COR-L47 (cell line): ENCODE measurements at regions not wholly inside any gene's neighbourhood (a gene's known extent, or its start where the extent isn't known, plus 50 kb on each side); places are given as distances from the start of the nearest gene placed in this dataset.

Experiments
- DNase-seq: peaks from one replicate; lab custom pipeline; 2025; lab: John Stamatoyannopoulos, UW

GRCh38 chr3:80215191-80215590, 447.4 kb upstream of the ROBO1 start:
- DNase-seq: no peak

GRCh38 chr3:80213086-80213485, 445.3 kb upstream of the ROBO1 start:
- no peak for DNase-seq

- DNase-seq: no peak
These were observed 425.1 kb upstream of the ROBO1 start for GRCh38 chr3:80192936-80193335.

GRCh38 chr3:80190051-80190450, 422.3 kb upstream of the ROBO1 start:
- DNase-seq: no peak

- no peak for DNase-seq
These were observed 420.2 kb upstream of the ROBO1 start for GRCh38 chr3:80187981-80188380.

- no peak for DNase-seq
These were observed 392.2 kb upstream of the ROBO1 start for GRCh38 chr3:80159990-80160506.

GRCh38 chr3:80158332-80158731, 390.5 kb upstream of the ROBO1 start:
- no peak for DNase-seq

GRCh38 chr3:80157546-80157945, 389.7 kb upstream of the ROBO1 start:
- no peak for DNase-seq

- no peak for DNase-seq
These were observed 384.9 kb upstream of the ROBO1 start for GRCh38 chr3:80152692-80153091.

- DNase-seq: no peak
These were observed 374.9 kb upstream of the ROBO1 start for GRCh38 chr3:80142714-80143113.

GRCh38 chr3:80141557-80141956, 373.8 kb upstream of the ROBO1 start:
- DNase-seq: no peak

GRCh38 chr3:80116281-80116680, 348.5 kb upstream of the ROBO1 start:
- DNase-seq: no peak

- no peak for DNase-seq
These were observed 346.9 kb upstream of the ROBO1 start for GRCh38 chr3:80114694-80115093.

- no peak for DNase-seq
These were observed 345.5 kb upstream of the ROBO1 start for GRCh38 chr3:80113331-80113730.

GRCh38 chr3:80099559-80100066, 331.8 kb upstream of the ROBO1 start:
- no peak for DNase-seq

GRCh38 chr3:80097674-80098073, 329.9 kb upstream of the ROBO1 start:
- no peak for DNase-seq

- no peak for DNase-seq
These were observed 329.1 kb upstream of the ROBO1 start for GRCh38 chr3:80096909-80097308.

- DNase-seq: no peak
These were observed 326.8 kb upstream of the ROBO1 start for GRCh38 chr3:80094589-80094988.

GRCh38 chr3:80087767-80088166, 320.0 kb upstream of the ROBO1 start:
- no peak for DNase-seq

- DNase-seq: no peak
These were observed 318.6 kb upstream of the ROBO1 start for GRCh38 chr3:80086426-80086825.

- no peak for DNase-seq
These were observed 312.1 kb upstream of the ROBO1 start for GRCh38 chr3:80079886-80080285.

GRCh38 chr3:80068459-80068858, 300.7 kb upstream of the ROBO1 start:
- DNase-seq: no peak

GRCh38 chr3:80063535-80063934, 295.7 kb upstream of the ROBO1 start:
- DNase-seq: no peak

- DNase-seq: no peak
These were observed 292.9 kb upstream of the ROBO1 start for GRCh38 chr3:80060664-80061063.

- DNase-seq: no peak
These were observed 287.5 kb upstream of the ROBO1 start for GRCh38 chr3:80055306-80055705.
